ENCODE measurements at regions not wholly inside any gene's neighbourhood (a gene's known extent, or its start where the extent isn't known, plus 50 kb on each side); places are given as distances from the start of the nearest gene placed in this dataset.

- in situ Hi-C loops (cut with HindIII; ENCODE audit: low sequenced_read_pairs) = no loop called here
- no peak overlapping the region for H3K4me3 ChIP-seq (ENCODE audit: low read depth, low read length)
- DNase-seq (ENCODE audit: low read depth, low spot score) = no peak
- TF ChIP-seq CTCF (IDR thresholded peaks at IDR 0.05; ENCODE audit: low read depth, low read length) = no peak
Observed at GRCh38 chr3:159857840-159858239, 130.8 kb upstream of the IL12A start.

GRCh38 chr3:159858650-159859049 lies 130.0 kb upstream of the IL12A start:
- DNase-seq (ENCODE audit: low read depth, low spot score) = no peak
- in situ Hi-C loops (cut with HindIII; ENCODE audit: low sequenced_read_pairs) = no loop called here
- H3K4me3 ChIP-seq (ENCODE audit: low read depth, low read length) = no peak overlapping the region
- no peak for TF ChIP-seq CTCF (IDR thresholded peaks at IDR 0.05; ENCODE audit: low read depth, low read length)

- no peak for DNase-seq (ENCODE audit: low read depth, low spot score)
- H3K4me3 ChIP-seq (ENCODE audit: low read depth, low read length) = no peak overlapping the region
- no peak for TF ChIP-seq CTCF (IDR thresholded peaks at IDR 0.05; ENCODE audit: low read depth, low read length)
- in situ Hi-C loops (cut with HindIII; ENCODE audit: low sequenced_read_pairs) = no loop called here
Observed at GRCh38 chr3:159859424-159859823, 129.2 kb upstream of the IL12A start.

- in situ Hi-C loops (cut with HindIII; ENCODE audit: low sequenced_read_pairs) = no loop called here
Observed at GRCh38 chr3:159859836-159860235, 128.8 kb upstream of the IL12A start.

GRCh38 chr3:159860269-159861116 lies 128.1 kb upstream of the IL12A start:
- in situ Hi-C loops (cut with HindIII; ENCODE audit: low sequenced_read_pairs) = no loop called here
- H3K4me3 ChIP-seq (ENCODE audit: low read depth, low read length) = no peak overlapping the region
- DNase-seq (ENCODE audit: low read depth, low spot score) = no peak
- TF ChIP-seq CTCF (IDR thresholded peaks at IDR 0.05; ENCODE audit: low read depth, low read length) = no peak

More at GRCh38 chr3:159859836-159860235, 128.8 kb upstream of the IL12A start:
- DNase-seq (ENCODE audit: low read depth, low spot score) = no peak
- no peak for TF ChIP-seq CTCF (IDR thresholded peaks at IDR 0.05; ENCODE audit: low read depth, low read length)
- H3K4me3 ChIP-seq (ENCODE audit: low read depth, low read length) = no peak overlapping the region

GRCh38 chr3:159861369-159861987 lies 127.2 kb upstream of the IL12A start:
- DNase-seq (ENCODE audit: low read depth, low spot score) = peak; percentile 30
- no peak for TF ChIP-seq CTCF (IDR thresholded peaks at IDR 0.05; ENCODE audit: low read depth, low read length)
- in situ Hi-C loops (cut with HindIII; ENCODE audit: low sequenced_read_pairs) = no loop called here
- no peak overlapping the region for H3K4me3 ChIP-seq (ENCODE audit: low read depth, low read length)
